ENCODE measurements at regions not wholly inside any gene's neighbourhood (a gene's known extent, or its start where the extent isn't known, plus 50 kb on each side); places are given as distances from the start of the nearest gene placed in this dataset.

DNA sequence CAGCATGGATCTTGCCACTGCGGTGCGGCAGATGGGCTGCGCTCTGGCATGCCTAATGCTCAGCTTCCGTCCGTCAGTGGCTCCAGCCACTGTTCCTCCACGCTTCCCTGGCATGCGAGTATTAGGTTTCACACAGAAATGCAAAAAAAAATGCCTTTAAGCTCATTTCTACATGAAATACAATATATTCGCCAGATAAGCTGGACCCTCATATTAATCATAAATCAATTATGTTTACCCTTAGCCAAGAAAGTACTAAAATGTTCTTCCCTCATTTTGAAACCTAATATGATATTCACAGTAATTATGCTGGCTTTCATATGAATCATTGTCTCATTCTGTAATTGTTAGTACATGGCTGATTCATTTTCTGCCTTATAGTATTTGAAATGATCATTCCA, 115.5 kb upstream of the FAM241A start:
- TF ChIP-seq POLR2AphosphoS5 (IDR thresholded peaks at IDR 0.05; ENCODE audit: low read depth, low read length) = no peak
- TF ChIP-seq, protein P1, sequence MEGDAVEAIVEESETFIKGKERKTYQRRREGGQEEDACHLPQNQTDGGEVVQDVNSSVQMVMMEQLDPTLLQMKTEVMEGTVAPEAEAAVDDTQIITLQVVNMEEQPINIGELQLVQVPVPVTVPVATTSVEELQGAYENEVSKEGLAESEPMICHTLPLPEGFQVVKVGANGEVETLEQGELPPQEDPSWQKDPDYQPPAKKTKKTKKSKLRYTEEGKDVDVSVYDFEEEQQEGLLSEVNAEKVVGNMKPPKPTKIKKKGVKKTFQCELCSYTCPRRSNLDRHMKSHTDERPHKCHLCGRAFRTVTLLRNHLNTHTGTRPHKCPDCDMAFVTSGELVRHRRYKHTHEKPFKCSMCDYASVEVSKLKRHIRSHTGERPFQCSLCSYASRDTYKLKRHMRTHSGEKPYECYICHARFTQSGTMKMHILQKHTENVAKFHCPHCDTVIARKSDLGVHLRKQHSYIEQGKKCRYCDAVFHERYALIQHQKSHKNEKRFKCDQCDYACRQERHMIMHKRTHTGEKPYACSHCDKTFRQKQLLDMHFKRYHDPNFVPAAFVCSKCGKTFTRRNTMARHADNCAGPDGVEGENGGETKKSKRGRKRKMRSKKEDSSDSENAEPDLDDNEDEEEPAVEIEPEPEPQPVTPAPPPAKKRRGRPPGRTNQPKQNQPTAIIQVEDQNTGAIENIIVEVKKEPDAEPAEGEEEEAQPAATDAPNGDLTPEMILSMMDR (IDR thresholded peaks at IDR 0.05) = no peak
- TF ChIP-seq, protein P2, sequence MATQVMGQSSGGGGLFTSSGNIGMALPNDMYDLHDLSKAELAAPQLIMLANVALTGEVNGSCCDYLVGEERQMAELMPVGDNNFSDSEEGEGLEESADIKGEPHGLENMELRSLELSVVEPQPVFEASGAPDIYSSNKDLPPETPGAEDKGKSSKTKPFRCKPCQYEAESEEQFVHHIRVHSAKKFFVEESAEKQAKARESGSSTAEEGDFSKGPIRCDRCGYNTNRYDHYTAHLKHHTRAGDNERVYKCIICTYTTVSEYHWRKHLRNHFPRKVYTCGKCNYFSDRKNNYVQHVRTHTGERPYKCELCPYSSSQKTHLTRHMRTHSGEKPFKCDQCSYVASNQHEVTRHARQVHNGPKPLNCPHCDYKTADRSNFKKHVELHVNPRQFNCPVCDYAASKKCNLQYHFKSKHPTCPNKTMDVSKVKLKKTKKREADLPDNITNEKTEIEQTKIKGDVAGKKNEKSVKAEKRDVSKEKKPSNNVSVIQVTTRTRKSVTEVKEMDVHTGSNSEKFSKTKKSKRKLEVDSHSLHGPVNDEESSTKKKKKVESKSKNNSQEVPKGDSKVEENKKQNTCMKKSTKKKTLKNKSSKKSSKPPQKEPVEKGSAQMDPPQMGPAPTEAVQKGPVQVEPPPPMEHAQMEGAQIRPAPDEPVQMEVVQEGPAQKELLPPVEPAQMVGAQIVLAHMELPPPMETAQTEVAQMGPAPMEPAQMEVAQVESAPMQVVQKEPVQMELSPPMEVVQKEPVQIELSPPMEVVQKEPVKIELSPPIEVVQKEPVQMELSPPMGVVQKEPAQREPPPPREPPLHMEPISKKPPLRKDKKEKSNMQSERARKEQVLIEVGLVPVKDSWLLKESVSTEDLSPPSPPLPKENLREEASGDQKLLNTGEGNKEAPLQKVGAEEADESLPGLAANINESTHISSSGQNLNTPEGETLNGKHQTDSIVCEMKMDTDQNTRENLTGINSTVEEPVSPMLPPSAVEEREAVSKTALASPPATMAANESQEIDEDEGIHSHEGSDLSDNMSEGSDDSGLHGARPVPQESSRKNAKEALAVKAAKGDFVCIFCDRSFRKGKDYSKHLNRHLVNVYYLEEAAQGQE (IDR thresholded peaks at IDR 0.05; ENCODE audit: insufficient read depth in 1 of 2, low read depth in 2 of 2, low read length in 1 of 2) = no peak
